Fibroblast of lung (primary cell): ENCODE measurements at regions not wholly inside any gene's neighbourhood (a gene's known extent, or its start where the extent isn't known, plus 50 kb on each side); places are given as distances from the start of the nearest gene placed in this dataset.

Experiments used
- CTCF ChIP-seq, 2 donors: IDR thresholded peaks in 1 of 2; conservative IDR thresholded peaks in 1 of 2; 1 replicate in 1 of 2; 2 replicates in 1 of 2; pipeline ENCODE4 v1.5.1; 2011 to 2012; ENCODE audit warnings: low read length in 2 of 2, control low read depth in 1 of 2, inconsistent platforms in 1 of 2, low read depth in 1 of 2, mild to moderate bottlenecking in 1 of 2
- EZH2 ChIP-seq: IDR thresholded peaks from 2 replicates; pipeline ENCODE4 v1.5.1; 2012; ENCODE audit warnings: low read length, control low read depth, mild to moderate bottlenecking; ENCODE audit errors: missing control alignments

- TF ChIP-seq CTCF (conservative IDR thresholded peaks at IDR 0.05 in 1 of 2, IDR thresholded peaks at IDR 0.05 in 1 of 2; ENCODE audit: low read depth in 1 of 2, low read length in 2 of 2): no peak
- no peak for TF ChIP-seq EZH2
Observed at GRCh38 chr4:3705236-3705987, 60.8 kb upstream of the ADRA2C start.
